DND-41 (cell line): ENCODE measurements at regions not wholly inside any gene's neighbourhood (a gene's known extent, or its start where the extent isn't known, plus 50 kb on each side); places are given as distances from the start of the nearest gene placed in this dataset.
A peak's percentile ranks its signal among the peaks of the same experiment; 100 is the strongest.

Experiments
- ATAC-seq: fragments of 200-7000 bp; cut with Tn5 transposase; 3 replicates; pipeline ENCODE4 v1.9.1; 2021; ENCODE audit warnings: low read depth; ENCODE audit not compliant: insufficient read depth
- DNase-seq: peaks from one replicate; pipeline ENCODE4 v3.0.0-alpha.2; 2020
- H2AFZ ChIP-seq: 2 replicates; pipeline ENCODE4 v1.6.0; 2012; ENCODE audit warnings: low read depth, low read length
- H3K27ac ChIP-seq: 2 replicates; pipeline ENCODE4 v1.5.1; 2012; ENCODE audit warnings: low read length, inconsistent platforms
- H3K27me3 ChIP-seq: fragments of 200-600 bp; sonication (generic); 2 replicates; pipeline ENCODE4 v1.6.0; 2012; ENCODE audit warnings: low read length, mild to moderate bottlenecking, inconsistent platforms; ENCODE audit not compliant: insufficient read depth, poor library complexity
- H3K36me3 ChIP-seq: 2 replicates; pipeline ENCODE4 v1.5.1; 2012; ENCODE audit warnings: low read length, inconsistent platforms; ENCODE audit not compliant: insufficient read depth
- H3K4me1 ChIP-seq: 2 replicates; pipeline ENCODE4 v1.5.1; 2012; ENCODE audit warnings: mild to moderate bottlenecking, low read length; ENCODE audit not compliant: insufficient read depth
- H3K4me2 ChIP-seq: 2 replicates; pipeline ENCODE4 v1.6.0; 2012; ENCODE audit warnings: mild to moderate bottlenecking, moderate library complexity, low read length, inconsistent platforms; ENCODE audit not compliant: insufficient read depth
- H3K4me3 ChIP-seq, 2 experiments: fragments of 200-600 bp in 1 of 2; shearing (Covaris generic) in 1 of 2; 2 replicates each; pipeline ENCODE4 v1.5.1; 2012 to 2016; ENCODE audit warnings: inconsistent platforms in 2 of 2, low read length in 2 of 2, mild to moderate bottlenecking in 2 of 2, low read depth in 1 of 2, moderate library complexity in 1 of 2
- H3K79me2 ChIP-seq: 2 replicates; pipeline ENCODE4 v1.6.0; 2012; ENCODE audit warnings: low read length, inconsistent platforms; ENCODE audit not compliant: insufficient read depth
- H3K9ac ChIP-seq: 2 replicates; pipeline ENCODE4 v1.6.0; 2012; ENCODE audit warnings: low read depth, mild to moderate bottlenecking, inconsistent platforms, low read length, moderate library complexity
- H3K9me3 ChIP-seq: 2 replicates; pipeline ENCODE4 v1.5.1; 2012; ENCODE audit warnings: low read length, moderate library complexity, mild to moderate bottlenecking, inconsistent platforms; ENCODE audit not compliant: insufficient read depth, severe bottlenecking
- H4K20me1 ChIP-seq: 2 replicates; pipeline ENCODE4 v1.6.0; 2012; ENCODE audit warnings: low read length; ENCODE audit not compliant: insufficient read depth
- CTCF ChIP-seq: IDR thresholded peaks from 2 replicates; pipeline ENCODE4 v1.5.1; 2012; ENCODE audit warnings: borderline replicate concordance, low read length, moderate library complexity, mild to moderate bottlenecking; ENCODE audit not compliant: poor library complexity, severe bottlenecking; ENCODE audit errors: extremely low read depth
- EZH2 ChIP-seq: IDR thresholded peaks from 3 replicates; pipeline ENCODE4 v1.6.1; 2012; ENCODE audit warnings: borderline replicate concordance, low read depth, mild to moderate bottlenecking, moderate library complexity, low read length, inconsistent platforms; ENCODE audit not compliant: severe bottlenecking

- Histone ChIP-seq H3K9ac (no peak overlapping the region), H3K4me2 (no peak overlapping the region), H3K27ac (no peak overlapping the region), H3K4me1 (no peaks in the 10 kb centered on the region), H3K27me3 (no peaks in the 10 kb centered on the region), H3K36me3 (no peaks in the 10 kb centered on the region), H3K79me2 (no peaks in the 10 kb centered on the region), H4K20me1 (no peaks in the 10 kb centered on the region), H2AFZ (no peak overlapping the region), H3K9me3 (no peaks in the 10 kb centered on the region), H3K4me3 (no peak overlapping the region)
- DNase-seq = peak; percentile 16
- no peak for TF ChIP-seq EZH2
- TF ChIP-seq CTCF = no peak
- peak; percentile 45; the same call in 1 of the 3 replicates for ATAC-seq
Observed at GRCh38 chr11:10628508-10629236, 60.2 kb upstream of the LYVE1 start.

GRCh38 chr11:10627816-10628215 is 59.4 kb upstream of the LYVE1 start:
- Histone ChIP-seq H3K36me3 (no peaks in the 10 kb centered on the region), H3K79me2 (no peaks in the 10 kb centered on the region), H4K20me1 (no peaks in the 10 kb centered on the region), H3K27ac (no peak overlapping the region), H3K4me2 (no peak overlapping the region), H3K4me3 (no peak overlapping the region), H2AFZ (no peak overlapping the region), H3K9me3 (no peaks in the 10 kb centered on the region), H3K27me3 (no peaks in the 10 kb centered on the region), H3K9ac (no peak overlapping the region), H3K4me1 (no peaks in the 10 kb centered on the region)
- DNase-seq = no peak
- no peak for ATAC-seq
- TF ChIP-seq CTCF (no peak), EZH2 (no peak)

- H3K4me1 ChIP-seq = no peaks in the 10 kb centered on the region
Observed at GRCh38 chr11:10627291-10627690, 58.8 kb upstream of the LYVE1 start.

More at GRCh38 chr11:10627291-10627690, 58.8 kb upstream of the LYVE1 start:
- Histone ChIP-seq H3K9ac (no peak overlapping the region), H3K9me3 (no peaks in the 10 kb centered on the region), H3K4me3 (no peak overlapping the region), H3K79me2 (no peaks in the 10 kb centered on the region), H3K4me2 (no peak overlapping the region), H2AFZ (no peak overlapping the region), H3K27ac (no peak overlapping the region), H3K36me3 (no peaks in the 10 kb centered on the region), H3K27me3 (no peaks in the 10 kb centered on the region), H4K20me1 (no peaks in the 10 kb centered on the region)
- no peak for ATAC-seq
- TF ChIP-seq CTCF (no peak), EZH2 (no peak)
- no peak for DNase-seq
